HG03064 (cell line): ENCODE measurements at regions not wholly inside any gene's neighbourhood (a gene's known extent, or its start where the extent isn't known, plus 50 kb on each side); places are given as distances from the start of the nearest gene placed in this dataset.

ENCODE experiments used
- ATAC-seq: cut with Tn5 transposase; IDR thresholded peaks from one replicate; pipeline ENCODE4 v1.9.1; 2021; ENCODE audit warnings: low read depth; ENCODE audit not compliant: unreplicated experiment

- no peak for ATAC-seq
Measured at GRCh38 chr15:81987628-81988027, 58.2 kb downstream of the MEX3B start.

GRCh38 chr15:81983497-81983896 is 62.3 kb downstream of the MEX3B start:
- ATAC-seq, result no peak

GRCh38 chr15:81982808-81983207 is 63.0 kb downstream of the MEX3B start:
- ATAC-seq, result no peak

- ATAC-seq, result no peak
Measured at GRCh38 chr15:81981908-81982307, 63.9 kb downstream of the MEX3B start.

GRCh38 chr15:81977464-81977863 is 68.4 kb downstream of the MEX3B start:
- ATAC-seq, result no peak

GRCh38 chr15:81968691-81969090 is 77.1 kb downstream of the MEX3B start:
- ATAC-seq, result no peak

- no peak for ATAC-seq
Measured at GRCh38 chr15:81966631-81967030, 79.2 kb downstream of the MEX3B start.

- ATAC-seq, result no peak
Measured at GRCh38 chr15:81962482-81962881, 83.3 kb downstream of the MEX3B start.

- ATAC-seq, result no peak
Measured at GRCh38 chr15:81959196-81959595, 86.6 kb downstream of the MEX3B start.

- ATAC-seq, result no peak
Measured at GRCh38 chr15:81957698-81958097, 88.1 kb downstream of the MEX3B start.

GRCh38 chr15:81955382-81956062 is 90.3 kb downstream of the MEX3B start:
- no peak for ATAC-seq

GRCh38 chr15:81954158-81954783 is 91.5 kb downstream of the MEX3B start:
- no peak for ATAC-seq

- no peak for ATAC-seq
Measured at GRCh38 chr15:81950841-81951414, 94.9 kb downstream of the MEX3B start.

GRCh38 chr15:81948751-81949150 is 97.1 kb downstream of the MEX3B start:
- ATAC-seq, result no peak

- no peak for ATAC-seq
Measured at GRCh38 chr15:81948222-81948621, 97.6 kb downstream of the MEX3B start.

- no peak for ATAC-seq
Measured at GRCh38 chr15:81947548-81947947, 98.3 kb downstream of the MEX3B start.

GRCh38 chr15:81945014-81945615 is 100.7 kb downstream of the MEX3B start:
- ATAC-seq, result no peak

- no peak for ATAC-seq
Measured at GRCh38 chr15:81942655-81943195, 103.1 kb downstream of the MEX3B start.

GRCh38 chr15:81942157-81942556 is 103.7 kb downstream of the MEX3B start:
- ATAC-seq, result no peak

- ATAC-seq, result no peak
Measured at GRCh38 chr15:81941479-81941878, 104.3 kb downstream of the MEX3B start.
